ENCODE measurements at regions not wholly inside any gene's neighbourhood (a gene's known extent, or its start where the extent isn't known, plus 50 kb on each side); places are given as distances from the start of the nearest gene placed in this dataset.

- no peak for TF ChIP-seq POLR2AphosphoS5 (IDR thresholded peaks at IDR 0.05)
- no peak for TF ChIP-seq POLR2A (IDR thresholded peaks at IDR 0.05)
- no peak for TF ChIP-seq CTCF (IDR thresholded peaks at IDR 0.05)
- no peak for TF ChIP-seq EP300 (IDR thresholded peaks at IDR 0.05)
Measured at GRCh38 chr5:3222924-3223323, 372.7 kb upstream of the IRX1 start.
